NCI-H146 treated with DMSO at 0.1 percent for 48 hours (cell line): ENCODE measurements at regions not wholly inside any gene's neighbourhood (a gene's known extent, or its start where the extent isn't known, plus 50 kb on each side); places are given as distances from the start of the nearest gene placed in this dataset.

Experiments
- DNase-seq: peaks from one replicate; lab custom pipeline; 2025; ENCODE audit not compliant: unreplicated experiment; lab: John Stamatoyannopoulos, UW

- DNase-seq: no peak
Observed at GRCh38 chr21:21605521-21605920, 607.3 kb downstream of the NCAM2 start.

GRCh38 chr21:21606041-21606440, 607.8 kb downstream of the NCAM2 start:
- no peak for DNase-seq

DNA sequence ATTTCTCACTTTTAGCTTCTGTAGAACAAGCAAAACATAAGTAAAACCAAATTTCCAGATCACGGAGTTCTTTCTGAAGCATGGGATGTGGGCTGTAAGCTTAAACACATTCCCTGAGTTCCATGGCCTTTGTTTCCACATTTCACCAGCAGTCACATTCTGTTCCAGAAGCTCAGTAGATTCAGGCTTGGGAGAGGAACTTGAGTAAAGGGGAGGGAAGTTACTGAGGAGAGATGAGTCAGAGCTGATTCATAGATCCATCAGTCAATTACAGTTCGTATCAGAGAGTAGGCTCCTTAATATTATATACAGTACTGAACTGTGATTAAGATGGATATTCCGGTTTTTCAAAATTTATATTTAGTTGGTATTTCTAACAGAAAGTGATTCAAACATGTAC, 614.3 kb downstream of the NCAM2 start:
- no peak for DNase-seq

DNA sequence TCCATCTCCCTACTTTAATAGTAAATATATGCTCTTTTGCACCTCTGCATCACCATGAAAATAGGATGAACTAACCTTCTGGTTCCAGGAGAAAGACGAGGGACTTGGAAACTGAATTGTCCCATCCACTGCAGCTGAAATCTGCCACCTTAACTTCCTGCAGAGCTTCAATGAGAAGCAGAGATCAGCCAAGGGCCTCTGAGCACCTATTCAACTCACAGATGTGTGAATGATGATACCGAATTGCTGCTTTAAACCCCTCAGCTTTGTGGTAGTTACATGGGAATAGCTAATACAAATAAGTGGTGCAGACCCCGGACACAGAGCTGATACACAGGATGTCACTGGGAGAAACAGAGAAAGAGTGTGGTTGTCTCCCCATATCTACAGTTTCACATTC, 616.8 kb downstream of the NCAM2 start:
- no peak for DNase-seq

DNA sequence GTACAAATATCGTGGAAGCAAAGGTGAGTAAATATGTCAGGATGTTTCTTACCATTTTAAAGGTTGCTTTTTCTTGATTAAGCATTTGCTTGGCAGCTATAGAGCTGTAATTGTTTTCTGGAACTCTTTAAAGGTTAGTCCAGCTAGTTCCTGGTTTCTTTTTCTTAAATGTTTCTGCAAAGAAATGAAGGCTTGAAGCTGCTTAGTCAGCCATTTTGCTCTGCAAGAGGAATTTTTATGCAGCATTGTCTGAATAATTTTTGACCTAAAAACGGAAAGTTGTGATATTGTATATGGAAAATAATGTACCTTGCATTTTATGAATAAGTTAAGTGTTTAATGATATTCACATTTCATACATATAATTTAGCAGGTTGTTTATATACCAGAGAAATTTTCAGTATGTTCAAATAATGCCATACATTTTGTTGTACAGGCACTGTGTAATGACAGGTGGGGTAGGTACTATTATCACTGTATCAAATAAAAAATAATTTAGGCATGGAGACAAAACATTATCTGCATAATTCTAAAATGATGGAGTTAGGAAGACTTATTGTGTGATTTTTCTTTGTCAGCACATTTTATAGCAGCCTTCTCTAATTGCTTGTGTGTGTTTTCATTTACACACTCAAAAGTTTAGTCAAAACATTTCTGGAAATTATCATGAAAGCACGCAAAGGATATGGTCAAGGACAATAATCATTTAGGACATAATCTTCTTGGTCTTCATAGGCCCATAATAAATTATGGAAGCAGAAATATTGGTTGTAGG, 624.4 kb downstream of the NCAM2 start:
- DNase-seq: no peak

DNA sequence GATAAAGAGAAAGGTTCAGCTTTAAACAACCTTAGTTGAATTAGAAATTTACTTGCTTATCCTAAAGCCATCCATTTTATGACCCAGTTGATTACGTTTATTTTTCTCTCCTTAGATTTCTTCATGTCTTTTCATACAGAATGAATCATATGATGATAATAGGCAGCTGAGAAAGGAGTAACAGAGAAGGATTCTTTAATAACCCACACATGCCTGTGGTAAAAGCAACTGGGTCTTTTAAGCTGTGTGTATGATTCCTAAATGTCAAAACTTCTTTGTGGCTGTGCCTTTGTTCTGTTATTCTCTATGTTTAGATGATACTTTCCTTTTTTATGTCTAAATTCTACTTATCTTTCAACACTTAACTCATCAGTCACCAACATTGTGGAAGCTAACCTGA, 626.5 kb downstream of the NCAM2 start:
- no peak for DNase-seq

GRCh38 chr21:21631961-21632360, 633.8 kb downstream of the NCAM2 start:
- no peak for DNase-seq

DNA sequence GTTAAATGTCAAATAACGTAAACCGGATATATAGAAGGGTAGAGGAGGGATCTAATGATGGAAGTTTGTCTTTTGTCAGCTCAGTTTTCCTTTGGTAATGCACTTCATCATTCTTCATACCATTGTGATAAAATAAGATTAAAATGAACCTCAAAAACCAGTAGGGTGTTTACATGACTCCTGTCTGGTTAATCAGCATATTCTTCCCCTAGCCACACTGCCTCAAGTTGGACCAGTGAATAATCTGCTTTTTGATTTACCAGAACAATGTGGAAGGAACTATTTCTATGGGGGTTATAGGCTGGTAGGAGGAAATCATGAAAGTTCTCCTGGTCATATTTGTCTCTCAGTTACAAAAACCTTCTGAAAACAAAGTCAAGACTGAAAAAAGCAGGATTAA, 634.7 kb downstream of the NCAM2 start:
- DNase-seq: no peak

- DNase-seq: no peak
Observed at GRCh38 chr21:21661741-21662140, 663.5 kb downstream of the NCAM2 start.

DNA sequence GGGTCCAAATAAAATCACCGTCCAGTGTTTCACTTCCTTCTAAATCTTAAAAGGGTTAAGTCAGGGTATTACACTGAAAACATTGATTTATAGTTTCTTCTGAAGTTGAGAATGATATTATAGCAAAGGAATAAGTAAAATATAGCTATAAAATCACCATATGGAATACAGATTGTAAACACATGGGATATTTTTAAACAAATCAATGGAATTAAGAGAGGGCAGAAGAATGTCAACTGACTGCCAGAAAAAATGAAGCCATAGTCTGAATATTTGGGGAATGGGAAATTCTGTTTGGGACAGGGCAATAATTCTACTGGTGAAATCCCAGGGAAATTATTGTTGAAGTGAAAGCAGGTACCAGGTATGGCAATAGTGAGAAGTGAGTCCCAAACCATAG, 664.6 kb downstream of the NCAM2 start:
- DNase-seq: no peak

- no peak for DNase-seq
Observed at GRCh38 chr21:21664871-21665270, 666.7 kb downstream of the NCAM2 start.

GRCh38 chr21:21666689-21667088, 668.5 kb downstream of the NCAM2 start:
- DNase-seq: no peak

DNA sequence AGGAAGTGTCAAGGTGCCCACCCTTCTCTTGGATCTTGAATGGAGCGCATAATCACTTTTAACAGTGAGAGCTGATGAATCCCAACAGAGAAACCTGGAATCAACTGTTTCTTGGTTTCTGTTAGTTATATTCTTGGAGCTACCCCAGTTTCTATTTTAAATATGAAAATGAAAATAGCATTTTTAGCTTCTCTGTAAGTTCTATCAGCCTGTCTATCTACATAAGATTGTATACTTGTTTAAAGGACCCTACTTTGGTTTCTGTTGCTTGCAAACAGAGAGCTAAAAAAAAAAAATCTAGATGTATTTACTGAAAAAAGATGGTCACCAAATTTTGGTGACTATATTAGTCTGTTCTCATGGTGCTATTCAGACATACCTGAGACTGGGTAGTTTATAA, 670.0 kb downstream of the NCAM2 start:
- DNase-seq: no peak

GRCh38 chr21:21673959-21674358, 675.8 kb downstream of the NCAM2 start:
- no peak for DNase-seq

DNA sequence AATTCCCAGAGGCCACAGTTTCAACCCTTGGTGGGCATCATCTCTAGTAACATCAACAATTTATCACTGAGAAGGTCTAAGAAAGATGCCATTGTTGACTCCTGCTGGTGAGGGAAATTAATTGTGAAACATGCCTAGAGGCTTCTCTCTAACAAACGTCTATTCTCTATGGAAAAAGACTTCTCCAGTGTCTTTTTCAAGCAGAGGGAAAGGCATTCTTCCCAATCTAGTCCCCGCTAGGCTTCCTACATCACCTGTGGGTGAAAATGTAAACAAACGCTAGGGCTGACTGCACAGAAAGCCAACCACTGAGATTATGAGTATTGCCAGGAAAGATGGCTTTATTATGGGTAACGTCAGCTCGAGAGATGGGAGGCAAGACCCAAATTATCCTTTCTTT, 677.4 kb downstream of the NCAM2 start:
- no peak for DNase-seq

GRCh38 chr21:21682172-21682571, 684.0 kb downstream of the NCAM2 start:
- DNase-seq: no peak

DNA sequence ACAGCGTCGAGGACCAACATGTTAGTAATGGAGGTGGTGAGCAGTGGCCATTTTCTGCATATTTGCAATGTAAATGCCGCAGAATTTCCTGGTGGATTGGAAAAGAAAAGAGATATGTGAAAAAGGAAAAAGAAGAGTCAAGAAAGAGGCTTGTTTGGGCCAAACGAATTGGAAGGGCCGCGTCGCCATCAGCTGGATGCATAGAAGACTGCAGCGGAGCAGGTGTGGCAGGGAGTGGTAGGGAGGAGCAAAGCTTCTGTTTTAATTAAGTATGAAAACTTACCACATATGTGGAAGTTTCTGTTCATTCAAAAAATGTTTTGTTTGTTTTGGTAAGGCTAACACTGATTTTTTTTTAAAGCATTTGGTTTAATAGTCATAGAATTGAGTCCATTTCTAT, 690.7 kb downstream of the NCAM2 start:
- no peak for DNase-seq

- no peak for DNase-seq
Observed at GRCh38 chr21:21690068-21690665, 692.0 kb downstream of the NCAM2 start.

DNA sequence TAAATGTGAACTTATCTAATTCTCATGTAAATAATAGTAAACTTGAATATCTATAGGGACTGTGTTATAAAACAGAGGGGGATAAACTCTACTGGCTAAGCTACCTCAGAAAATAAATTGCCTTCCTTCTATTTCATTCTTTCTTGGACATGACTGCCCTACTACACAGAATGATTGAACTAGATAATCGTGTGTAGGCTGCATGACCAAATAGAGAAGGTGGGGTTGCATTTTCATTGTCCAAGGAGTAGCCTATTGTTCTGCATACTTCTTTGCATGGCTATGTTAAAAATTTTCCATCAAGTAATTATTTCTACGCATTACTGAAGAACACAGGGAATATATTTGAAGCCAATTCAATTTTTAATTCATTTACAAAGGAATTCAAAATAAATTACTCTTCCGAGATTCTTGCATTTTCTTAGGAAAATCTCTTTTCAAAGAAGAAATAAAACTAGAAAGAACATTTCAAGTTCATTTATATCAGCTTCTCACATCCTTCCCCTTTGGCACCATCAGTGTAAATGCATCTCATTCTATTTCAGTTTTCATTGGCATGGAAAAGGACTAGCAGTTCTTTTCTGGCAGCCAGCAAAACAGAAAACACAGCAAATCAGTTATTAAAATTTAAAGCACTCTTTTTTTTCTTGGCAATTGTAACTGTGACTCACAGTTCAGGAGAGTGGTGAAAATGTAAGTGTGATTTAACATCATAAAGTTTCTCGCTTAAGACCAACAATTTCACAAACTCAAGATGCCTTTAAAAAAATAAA, 714.7 kb downstream of the NCAM2 start:
- DNase-seq: no peak

DNA sequence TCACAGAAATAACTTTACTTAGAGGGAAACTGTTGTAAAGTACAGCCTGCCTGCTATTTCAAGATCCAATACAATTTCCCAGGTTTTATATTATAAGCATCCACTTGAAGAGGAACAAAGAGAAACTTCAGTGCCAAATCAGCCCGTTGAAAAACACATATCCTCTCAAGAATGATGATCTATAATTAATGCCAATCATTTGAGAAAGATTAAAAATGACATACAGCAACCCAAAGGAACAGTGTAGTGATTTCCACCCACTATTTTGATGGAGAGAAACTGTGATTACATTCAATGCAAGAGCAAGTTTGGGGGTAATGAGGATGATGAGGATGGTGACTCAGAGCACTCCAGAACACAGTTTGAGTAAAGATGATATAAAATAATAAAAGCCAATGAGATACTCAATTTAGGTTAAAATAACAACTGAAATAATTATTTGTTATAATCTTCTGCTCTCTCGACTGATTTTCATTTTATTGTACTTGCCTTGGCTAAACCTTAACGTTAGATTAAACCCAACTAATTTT, 715.5 kb downstream of the NCAM2 start:
- no peak for DNase-seq

GRCh38 chr21:21714426-21714825, 716.2 kb downstream of the NCAM2 start:
- DNase-seq: no peak
